Fibroblast of skin of back (primary cell): ENCODE measurements at regions not wholly inside any gene's neighbourhood (a gene's known extent, or its start where the extent isn't known, plus 50 kb on each side); places are given as distances from the start of the nearest gene placed in this dataset.
"Not testable (repeated sequence)": the region's sequence is repeated elsewhere in the genome, so short reads cannot be mapped to it uniquely, and the experiment has no call there.

Experiments used
- DNase-seq: peaks from one replicate; pipeline ENCODE4 v3.0.0-alpha.2; 2013

DNA sequence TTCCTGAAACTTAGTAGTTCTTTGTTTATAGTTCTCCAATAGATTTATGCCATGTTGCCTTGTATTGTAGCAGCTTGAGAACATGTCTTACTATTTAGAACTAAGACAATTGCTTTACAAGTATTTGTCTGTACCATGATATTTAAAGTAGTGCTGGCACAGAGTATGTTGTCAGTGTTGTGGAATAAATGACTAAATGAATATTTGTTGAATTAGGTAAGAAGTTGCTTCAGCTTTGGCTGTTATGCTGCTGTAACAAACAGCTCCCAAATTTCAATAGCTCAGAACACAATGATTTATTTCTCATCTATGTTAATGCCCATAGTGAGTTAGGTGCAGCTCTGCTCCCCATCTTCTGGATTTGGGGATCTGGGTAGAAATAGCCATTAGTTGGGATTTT, 90.2 kb upstream of the VCAM1 start:
- peak; percentile 65 for DNase-seq

DNA sequence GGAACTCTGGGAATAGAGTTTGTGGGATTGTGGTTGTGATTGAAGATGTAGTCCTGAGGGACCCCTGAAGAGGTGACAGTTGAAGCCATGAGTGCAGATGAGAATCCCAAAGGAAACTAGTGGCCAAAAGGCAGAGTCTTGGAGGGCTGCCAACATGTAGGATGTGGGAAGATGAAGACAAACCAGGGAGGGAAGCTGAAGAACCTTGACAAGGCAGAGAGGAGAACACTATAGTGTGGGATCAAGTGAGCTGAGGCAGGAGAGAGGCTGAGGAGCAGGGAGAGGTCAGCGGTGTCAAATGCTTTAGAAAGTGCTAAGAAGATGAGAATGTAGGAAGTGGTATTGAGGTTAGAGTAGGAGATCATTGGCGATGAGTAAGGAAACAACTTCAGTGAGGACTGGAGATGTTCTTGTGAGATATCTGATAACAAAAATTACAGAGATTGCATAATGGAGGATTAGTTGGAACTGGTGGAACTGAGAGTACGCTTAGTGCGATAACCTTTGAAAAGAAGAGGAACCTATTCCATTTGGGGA, 88.5 kb upstream of the VCAM1 start:
- DNase-seq, result peak; percentile 96

DNA sequence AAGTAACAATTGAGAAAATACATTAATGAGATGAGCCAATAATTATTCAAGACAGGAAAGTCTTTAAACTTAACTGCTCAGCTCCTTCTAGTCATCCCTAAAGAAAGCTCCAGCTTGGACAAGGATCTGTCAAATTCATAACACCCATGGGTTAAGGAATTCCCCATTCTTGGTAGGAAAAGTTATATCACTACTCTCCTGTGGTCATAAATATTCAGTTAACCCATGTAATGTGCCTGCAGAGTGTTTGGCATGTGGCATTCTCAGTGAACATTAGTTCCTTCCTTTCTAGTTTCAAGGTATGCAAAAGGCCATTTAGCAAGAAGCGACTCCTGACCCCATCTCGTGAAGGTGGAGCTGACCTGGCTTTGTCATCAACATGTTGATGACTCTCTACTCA, 76.7 kb upstream of the VCAM1 start:
- DNase-seq, result no peak

DNA sequence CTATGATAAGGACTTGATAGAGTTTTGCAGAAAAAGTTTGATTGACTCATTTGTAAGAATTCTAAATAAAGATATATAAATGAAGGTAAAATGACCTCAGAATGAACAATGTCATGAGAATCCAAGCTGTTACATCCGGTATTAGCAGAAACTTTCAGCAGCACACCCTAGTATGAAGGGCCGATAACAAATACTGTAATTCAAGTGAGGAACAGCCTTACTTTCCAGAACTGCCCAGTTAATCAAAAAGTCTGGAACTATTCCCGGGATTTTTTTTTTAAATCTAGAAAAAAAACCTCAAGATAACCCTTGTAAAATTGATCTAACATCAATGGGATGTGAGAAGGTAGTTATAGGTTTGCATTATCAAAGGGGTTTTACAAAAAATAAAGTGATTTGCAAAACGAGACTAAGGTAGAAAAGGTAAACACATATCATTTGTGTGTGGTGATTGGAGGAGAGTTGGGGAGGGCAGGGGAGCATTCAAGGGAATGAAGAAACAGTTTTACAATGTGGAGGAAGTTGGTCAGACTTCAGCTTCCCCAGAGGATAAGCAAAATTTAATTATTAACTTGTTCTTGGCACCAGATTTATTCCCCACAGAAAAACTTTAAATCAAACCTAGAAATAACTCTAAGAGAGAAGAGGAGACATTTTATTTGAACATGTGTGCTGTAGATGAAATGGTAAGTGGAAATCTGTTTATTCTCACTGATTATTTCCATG, 75.9 kb upstream of the VCAM1 start:
- no peak for DNase-seq

DNA sequence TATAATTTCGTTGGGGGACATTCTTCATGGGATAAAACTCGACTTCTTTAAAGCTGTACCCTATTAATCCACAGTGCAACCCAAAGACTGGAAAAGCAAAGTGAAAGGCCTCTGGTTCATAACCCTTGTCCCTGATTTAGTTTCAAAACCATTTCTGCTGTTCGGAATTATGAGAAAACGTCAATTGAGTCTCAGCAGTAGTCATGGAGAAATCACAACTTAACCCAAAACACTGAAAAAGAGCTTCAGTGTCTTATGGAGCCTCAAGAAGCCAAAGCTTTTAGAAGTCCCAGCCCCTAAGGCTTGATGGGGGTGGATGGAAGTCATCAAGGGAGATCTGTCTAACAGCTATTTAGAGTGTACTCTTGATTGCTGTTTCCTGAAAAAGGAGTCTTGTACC, 73.5 kb upstream of the VCAM1 start:
- DNase-seq, result no peak

DNA sequence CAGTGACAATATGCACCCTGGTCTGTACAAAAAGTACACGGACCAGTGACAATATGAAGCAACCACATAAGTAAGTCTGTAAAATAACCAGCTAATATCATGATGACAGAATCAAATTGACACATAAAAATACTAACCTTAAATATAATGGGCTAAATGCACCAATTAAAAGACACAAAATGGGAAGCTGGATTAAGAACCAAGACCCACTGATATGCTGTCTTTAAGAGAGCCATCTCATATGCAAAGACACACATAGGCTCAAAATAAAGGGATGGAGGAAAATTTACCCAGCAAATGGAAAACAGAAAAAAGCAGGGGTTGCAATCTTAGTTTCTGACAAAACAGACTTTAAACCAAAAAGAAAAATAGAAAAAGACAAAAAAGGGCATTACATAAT, 70.4 kb upstream of the VCAM1 start:
- DNase-seq, result no peak

DNA sequence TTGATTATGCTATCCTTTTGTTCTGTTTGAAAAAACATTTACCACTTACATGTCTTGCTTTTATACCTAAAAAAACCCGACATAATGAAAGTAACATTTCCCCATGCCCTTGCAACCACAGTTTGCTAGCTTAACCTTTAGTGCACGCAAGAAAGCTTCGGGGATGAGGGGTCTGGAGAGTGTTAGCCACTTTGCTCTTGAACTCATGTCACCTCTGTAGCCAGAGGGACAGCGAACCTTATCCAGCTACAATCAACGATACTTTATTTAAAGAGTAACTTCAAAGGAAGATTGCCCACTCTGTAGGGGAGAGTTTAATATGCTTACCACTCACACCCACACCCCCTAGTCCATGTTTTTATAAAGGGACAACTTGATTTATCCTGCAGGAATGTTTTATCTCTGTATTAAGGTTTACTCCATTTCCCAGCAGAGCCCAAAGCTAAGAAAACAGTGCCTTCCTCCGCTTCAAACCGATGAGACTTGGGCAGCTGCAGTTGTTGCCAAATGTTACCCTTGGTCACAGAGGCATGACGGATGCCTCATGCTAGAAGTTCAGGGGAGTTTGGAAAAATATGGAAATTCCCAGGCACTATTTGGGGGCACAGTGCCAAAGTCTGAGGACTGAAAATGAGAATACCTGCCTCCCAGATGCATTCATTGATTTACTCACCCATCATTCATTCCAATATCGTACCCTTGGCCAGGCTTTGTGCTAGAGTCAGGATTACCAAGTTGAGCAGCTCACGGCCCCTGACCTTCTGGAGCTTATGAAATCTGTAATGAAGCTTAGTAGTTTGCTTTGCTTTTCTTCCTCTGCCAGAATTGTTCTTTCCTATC, 61.4 kb upstream of the VCAM1 start:
- peak; percentile 56 for DNase-seq

DNA sequence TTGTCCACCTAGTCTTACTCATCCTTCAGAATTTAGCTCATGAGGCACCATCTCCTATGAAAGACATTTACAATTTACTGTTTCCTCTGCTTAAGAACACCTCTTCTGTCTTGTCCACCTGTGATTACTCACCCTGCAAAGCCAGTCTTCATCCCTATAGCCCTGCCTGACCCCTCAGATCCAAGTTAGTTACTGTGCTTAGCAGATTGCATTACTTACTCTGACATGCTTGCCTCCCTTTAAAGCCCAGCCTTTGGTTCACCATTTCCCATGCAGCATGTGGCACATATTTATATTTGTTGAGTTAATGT, 60.9 kb upstream of the VCAM1 start:
- no peak for DNase-seq

DNA sequence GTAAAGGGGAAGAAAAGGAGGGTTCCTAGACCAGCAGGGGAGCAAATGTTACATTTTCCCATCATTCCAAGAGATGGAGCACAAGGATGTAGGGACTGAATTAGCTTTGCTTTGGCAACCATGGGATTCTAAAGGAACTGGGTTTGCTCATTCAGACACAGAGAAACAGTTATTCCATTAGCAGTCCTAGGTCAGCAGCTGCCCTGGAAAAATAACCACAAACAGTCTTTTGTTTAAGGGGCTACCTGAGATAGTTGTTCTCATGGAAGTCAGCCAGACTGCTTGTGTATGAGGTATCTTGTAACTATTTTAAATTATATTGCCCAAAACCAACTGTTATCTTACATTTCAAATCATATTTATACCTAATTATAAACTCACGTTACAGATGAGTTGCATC, 58.4 kb upstream of the VCAM1 start:
- no peak for DNase-seq

DNA sequence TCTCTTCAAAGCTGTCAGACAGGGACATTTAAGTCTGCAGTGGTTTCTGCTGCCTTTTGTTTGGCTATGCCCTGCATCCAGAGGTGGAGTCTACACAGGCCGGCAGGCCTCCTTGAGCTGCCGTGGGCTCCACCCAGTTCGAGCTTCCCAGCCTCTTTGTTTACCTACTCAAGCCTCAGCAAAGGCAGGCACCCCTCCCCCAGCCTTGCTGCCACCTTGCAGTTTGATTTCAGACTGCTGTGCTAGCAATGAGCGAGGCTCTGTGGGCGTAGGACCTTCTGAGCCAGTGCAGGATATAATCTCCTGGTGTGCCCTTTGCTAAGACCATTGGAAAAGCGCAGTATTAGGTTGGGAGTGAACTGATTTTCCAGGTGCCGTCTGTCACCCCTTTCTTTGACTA, 51.0 kb upstream of the VCAM1 start:
- DNase-seq, result not testable (repeated sequence)
